GM18499 (cell line): ENCODE measurements at regions not wholly inside any gene's neighbourhood (a gene's known extent, or its start where the extent isn't known, plus 50 kb on each side); places are given as distances from the start of the nearest gene placed in this dataset.
"Not testable (repeated sequence)": the region's sequence is repeated elsewhere in the genome, so short reads cannot be mapped to it uniquely, and the experiment has no call there.

Experiments used
- ATAC-seq: cut with Tn5 transposase; IDR thresholded peaks from one replicate; pipeline ENCODE4 v1.9.1; 2021; ENCODE audit warnings: moderate number of reproducible peaks; ENCODE audit not compliant: insufficient read depth, unreplicated experiment

DNA sequence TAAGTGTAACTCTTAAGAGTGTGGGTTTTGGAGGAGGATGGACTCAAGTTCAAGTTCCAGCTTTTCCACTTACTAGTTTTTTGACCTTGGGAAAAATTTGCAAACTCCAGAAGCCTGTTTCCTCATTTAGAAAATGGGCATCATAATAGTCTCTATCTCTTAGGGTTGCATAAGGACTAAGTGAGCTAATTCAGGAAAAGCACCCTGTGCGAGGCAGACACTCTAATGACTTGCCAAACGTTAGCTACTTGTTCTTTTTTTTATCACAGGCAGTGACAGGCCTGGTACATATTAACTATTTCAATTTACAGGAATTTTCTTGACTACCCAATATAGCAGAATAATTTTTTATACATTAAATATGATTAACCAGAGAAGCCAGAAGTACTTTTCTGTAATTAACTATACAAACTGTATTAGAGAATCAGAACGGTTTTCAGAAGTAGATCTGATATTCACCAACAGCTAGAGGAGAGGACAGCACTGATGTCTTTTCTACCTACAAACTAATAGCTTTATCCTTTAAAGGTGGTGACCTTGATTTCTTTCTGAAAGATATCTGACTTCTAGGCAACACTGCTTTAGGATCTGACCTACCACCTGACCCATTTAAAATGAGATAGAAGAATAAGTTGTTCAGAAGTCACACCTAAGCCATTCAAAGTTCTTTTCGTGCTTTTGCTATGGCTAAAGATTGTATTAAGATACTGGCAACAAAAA, 139.6 kb upstream of the HAND2 start:
- no peak for ATAC-seq

DNA sequence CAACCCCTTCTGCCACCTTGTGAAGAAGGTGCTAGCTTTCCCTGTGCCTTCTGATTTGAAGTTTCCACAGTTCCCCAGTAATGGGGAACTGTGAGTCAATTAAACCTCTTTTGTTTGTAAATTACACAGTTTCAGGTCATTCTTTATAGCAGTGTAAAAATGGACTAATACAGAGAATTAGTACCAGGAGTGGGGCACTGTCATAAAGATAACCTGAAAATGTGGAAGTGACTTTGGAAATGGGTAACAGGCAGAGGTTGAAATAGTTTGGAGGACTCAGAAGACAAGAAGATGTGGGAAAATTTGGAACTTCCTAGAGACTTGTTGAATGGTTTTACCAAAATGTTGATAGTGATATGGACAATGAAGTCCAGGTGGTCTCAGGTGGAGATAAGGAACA, 131.0 kb upstream of the HAND2 start:
- no peak for ATAC-seq

DNA sequence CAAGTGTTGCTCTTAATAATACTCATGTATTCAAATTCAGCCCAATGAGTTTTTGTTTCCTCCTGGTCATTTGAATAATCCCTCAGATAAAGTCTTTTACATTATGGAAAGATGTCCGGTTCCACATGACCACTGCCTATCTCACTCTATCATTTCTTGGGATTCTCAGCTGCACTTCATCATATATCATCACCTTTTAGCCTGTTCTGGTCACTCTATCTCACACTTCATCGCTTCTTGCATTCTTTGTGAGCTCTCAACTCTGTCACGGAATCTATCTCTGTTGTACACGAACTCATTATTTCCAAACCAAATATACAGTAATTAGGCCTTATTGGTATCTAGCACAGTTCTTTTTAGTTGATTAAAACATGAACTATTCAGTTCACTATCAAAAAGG, 126.9 kb upstream of the HAND2 start:
- no peak for ATAC-seq

DNA sequence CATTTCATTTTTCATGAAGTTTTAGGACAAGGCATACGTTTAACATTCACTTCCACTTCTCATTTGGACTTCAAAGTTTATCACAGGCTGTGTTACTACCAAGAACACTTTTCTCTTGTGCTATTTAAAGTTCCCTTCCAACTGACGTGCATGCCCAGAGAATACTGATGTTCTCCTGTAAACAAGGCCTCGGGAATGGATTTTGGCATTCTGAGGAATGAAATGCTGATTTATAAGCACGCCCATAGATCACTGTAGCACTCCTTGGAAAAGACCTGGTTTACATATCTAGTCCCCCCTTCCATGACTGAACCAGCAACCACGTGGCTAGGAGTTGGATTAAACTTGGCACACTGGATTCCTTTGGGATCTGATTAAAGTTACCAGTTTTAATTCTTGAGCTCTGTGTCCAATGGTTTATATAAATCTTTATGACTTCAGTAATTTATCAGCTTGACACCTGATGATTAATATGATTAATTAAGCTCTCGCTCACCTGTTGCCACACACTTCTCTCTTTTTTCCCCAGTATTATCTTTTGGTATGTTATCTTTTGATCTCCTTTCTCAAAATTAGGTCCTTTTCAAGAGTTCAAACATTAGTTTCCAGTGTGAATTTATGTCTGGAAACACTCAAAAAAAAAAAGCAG, 122.4 kb upstream of the HAND2 start:
- no peak for ATAC-seq

DNA sequence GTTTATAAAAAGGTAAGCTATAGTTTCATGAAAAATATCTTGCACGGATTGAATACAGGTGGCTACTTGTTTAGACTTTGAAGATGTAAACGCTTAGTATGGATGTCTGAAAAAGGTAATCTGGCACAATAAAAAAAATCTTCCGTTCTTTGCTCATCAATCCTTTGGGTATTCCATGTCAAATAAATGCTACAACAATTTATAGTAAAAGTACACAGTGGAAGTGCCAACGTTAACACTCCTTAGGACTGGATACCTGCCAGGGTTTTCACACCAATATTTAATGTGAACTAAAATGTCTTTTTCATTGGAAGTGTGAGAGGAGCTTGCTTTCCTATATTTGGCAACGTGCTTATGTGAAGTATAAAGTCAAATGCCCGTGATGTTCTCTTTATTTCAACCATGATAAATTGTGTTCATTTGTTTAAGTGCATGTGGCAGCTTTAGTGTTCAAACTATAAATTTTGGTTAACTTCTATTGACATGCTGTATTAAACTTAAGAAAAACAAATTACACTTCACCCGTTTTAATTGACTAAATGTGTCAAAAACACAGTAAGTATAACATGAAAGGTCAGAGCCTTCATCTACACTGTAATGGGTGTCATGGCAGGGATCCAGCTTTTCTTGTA, 121.7 kb upstream of the HAND2 start:
- no peak for ATAC-seq

DNA sequence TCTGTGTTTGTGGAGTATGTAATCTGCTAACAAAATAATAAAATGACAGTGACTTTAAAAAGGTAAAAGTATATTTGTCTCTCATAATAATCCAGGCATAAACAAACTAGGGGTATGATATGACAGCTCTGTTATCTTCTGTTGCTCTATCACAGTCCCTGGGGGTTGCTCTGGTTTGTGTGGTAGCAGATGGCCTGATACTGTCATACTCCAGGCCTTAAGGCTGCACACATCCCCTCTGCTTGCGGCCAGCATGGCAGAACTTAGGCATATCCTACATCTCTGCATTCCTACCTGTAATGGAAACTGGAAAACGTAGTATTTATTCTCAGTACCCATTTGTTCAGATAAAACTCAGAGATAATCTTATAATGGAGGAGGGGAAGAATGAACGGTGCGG, 117.9 kb upstream of the HAND2 start:
- no peak for ATAC-seq

DNA sequence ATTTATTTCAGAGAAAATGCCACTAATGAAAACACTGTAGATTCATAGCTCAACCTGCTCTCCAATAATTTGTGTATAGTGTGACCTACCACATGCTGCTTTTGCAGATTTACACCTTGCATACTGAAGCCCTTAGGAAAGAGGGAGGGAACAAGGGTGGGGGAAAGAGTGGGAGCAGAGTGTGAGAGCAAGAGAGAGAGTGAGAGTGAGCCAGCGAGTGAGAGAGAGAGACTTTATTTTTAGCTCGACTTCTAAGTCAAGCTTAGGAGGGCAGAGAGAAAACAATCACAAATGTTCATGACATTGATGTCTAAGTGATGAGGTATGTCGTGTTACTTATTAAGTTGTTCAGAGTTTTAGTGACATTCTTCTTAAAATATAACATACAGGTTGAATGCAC, 112.5 kb upstream of the HAND2 start:
- no peak for ATAC-seq

DNA sequence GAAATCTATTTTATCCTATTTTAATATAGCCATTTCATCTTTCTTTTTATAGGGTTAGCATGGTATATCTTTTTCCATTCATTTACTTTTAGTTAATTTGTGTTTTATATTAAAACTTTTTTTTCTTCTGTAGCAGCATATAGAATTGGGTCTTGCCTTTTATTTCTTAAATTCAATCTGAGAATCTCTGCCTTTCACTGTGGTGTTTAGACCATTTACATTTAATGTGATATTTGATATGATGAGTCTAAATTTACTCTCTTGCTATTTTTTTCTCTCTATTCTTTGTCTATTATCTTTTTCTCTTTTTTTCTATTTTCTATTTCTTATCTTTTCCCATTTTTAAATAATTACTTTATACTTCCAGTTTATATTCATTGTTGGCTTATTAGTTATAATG, 105.4 kb upstream of the HAND2 start:
- ATAC-seq = no peak

DNA sequence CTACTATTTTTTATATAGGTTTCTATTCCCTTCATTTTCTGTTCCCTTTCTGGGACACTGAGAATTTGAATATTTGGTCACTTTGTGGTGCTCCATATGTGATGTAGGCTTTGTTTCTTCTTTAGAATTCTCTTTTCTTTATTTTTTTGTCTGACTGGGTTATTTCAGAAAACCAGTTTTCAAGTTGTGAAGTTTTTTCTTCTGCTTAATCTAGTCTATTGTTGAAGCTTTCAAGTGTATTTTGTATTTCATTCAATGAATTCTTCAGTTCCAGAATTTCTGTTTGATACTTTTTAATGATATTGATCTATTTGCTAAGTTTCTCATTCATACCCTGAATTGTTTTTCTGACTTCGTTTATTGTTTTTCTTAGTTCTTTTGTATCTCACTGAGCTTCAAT, 96.2 kb upstream of the HAND2 start:
- no peak for ATAC-seq

DNA sequence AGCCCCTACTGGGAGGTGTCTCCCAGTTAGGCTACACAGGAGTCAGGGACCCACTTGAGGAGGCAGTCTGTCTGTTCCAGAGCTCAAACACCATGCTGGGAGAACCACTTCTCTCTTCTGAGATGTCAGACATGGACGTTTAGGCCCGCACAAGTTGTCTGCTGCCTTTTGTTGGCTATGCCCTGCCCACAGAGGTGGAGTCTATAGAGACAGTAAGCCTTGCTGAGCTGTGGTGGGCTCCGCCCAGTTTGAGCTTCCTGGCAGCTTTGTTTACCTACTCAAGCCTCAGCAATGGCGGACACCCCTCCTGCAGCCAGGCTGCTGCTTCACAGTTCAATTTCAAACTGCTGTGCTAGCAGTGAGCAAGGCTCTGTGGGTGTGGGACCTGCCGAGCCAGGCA, 88.6 kb upstream of the HAND2 start:
- ATAC-seq = not testable (repeated sequence)

DNA sequence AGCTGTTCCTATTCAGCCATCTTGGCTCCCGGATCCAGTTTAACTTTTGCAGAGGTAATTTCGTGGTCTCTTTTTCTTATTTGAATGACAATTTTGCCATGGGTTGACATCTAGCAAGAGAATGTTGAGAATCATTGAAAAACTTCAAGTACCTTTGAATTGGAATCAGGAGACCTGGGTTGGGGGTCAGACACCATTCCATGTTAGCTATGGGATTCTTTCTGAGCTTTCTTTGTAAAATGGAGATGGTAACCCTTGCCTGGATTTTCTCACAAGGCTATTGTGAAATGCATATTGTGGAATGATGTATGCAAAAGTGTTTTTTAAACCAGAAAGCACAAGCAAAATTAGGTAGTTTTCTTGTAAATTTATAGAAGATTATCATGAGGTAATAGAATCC, 79.1 kb upstream of the HAND2 start:
- no peak for ATAC-seq

DNA sequence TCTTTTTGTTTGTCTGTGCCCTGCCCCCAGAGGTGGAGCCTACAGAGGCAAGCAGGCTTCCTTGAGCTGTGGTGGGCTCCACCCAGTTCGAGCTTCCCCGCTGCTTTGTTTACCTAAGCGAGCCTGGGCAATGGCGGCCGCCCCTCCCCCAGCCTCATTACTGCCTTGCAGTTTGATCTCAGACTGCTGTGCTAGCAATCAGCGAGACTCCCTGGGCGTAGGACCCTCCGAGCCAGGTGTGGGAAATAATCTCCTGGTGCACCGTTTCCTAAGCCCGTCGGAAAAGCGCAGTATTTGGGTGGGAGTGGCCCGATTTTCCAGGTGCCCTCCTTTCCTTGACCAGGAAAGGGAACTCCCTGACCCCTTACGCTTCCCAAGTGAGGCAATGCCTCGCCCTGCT, 78.6 kb upstream of the HAND2 start:
- not testable (repeated sequence) for ATAC-seq

DNA sequence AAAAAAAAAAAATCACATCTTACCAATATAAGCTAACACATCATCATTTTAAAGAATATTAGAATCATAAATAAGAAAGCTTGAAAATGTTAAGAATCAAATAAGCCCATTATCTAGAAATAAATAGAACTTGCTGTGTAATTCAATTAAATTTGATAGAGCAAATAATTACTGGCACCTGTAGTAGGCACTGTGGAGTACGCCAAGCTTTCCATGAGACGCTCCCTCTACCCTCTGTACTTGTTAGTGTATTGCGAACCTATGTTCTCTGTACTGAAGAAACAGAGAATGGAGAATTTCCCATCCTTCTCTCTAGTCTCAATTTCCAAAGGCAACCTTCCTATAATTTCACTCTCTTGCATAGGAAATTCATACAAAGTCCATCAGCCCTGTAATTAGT, 61.7 kb upstream of the HAND2 start:
- no peak for ATAC-seq

DNA sequence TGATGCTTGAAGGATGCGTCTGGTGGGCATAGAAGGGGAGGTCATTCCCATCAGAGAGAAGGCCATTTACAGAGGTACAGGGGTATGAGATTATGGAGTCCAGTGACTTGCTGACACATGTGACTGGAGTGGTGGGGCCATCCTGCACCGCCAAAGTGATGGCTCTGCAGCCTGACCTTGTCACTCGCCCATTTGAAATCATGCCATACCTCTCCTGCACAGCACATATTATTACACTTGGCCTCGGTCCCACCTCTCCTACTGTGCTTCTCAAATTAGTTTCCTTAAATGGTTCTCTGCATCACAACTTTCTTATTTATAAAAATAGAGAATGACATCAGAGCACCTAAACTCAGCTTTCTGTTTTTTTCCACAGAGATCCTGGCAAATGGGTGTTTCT, 60.7 kb upstream of the HAND2 start:
- no peak for ATAC-seq

DNA sequence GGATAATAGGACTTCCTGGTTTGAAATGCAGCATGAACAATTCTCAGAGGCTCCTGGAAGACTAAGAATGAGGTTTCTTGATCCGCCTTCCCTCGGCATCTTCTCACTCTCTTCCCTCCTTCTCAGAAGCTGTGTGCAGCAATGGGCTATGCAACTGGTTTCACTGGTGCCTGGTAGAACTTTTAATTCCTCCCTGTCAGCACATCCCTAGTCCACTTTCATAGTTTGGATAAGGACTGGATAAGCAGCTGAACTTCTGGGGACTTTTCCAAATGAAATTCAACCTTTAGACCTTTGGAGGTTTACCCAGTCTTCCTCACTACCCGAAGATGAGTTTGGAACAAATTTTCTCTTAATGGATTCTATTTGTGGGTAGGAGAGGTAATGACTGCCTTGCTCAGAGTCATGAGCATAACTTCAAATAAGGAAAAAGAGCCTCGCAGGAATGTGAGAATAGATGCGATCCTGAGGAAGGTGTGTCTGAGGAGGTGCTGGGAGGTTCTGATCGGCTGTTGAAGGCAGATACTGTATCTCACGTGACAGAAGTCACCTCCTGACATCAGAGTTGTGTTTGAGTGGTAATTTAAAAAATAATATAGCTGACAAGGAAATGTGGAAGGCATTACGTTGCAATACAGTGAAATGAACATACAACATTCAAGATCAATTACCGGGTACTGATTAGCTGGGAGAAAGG, 56.0 kb upstream of the HAND2 start:
- no peak for ATAC-seq

DNA sequence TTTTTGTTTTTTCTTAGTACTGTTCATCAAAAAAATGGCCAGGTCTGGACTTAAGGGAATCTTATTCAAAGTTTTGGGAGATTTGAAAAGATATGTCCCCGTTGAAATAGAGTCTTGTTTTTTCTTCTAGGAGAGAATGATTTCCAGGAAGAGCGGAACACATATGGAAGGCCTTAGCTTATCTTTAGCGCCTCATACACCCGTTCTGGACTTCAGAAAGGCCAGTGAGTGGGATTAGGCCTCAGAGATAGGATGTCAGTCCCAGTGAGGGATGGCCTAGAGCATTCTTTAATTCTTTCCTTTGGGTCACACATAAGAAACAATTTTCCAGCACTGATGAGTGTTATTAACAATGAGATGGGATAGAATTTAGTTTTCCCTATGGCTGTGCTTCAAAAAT, 54.5 kb upstream of the HAND2 start:
- no peak for ATAC-seq
